ENCODE measurements at regions not wholly inside any gene's neighbourhood (a gene's known extent, or its start where the extent isn't known, plus 50 kb on each side); places are given as distances from the start of the nearest gene placed in this dataset.

GRCh38 chr6:165092881-165093595 lies 216.4 kb downstream of the C6orf118 start:
- Histone ChIP-seq H3K4me3 (ENCODE audit: control insufficient read depth in 1 of 2, extremely low read depth in 1 of 2, low read length in 1 of 2) (no peak overlapping the region), H3K27ac (ENCODE audit: low read length) (no peak overlapping the region), H3K36me3 (ENCODE audit: control insufficient read depth in 2 of 2, extremely low read depth in 1 of 2, insufficient read depth in 1 of 2, low read length in 1 of 2) (no peaks in the 10 kb centered on the region), H3K9me3 (no peaks in the 10 kb centered on the region), H3K27me3 (replicated peaks in 1 of 2; ENCODE audit: control insufficient read depth in 2 of 2, extremely low read depth in 1 of 2, insufficient read depth in 2 of 2, low read length in 1 of 2) (no peaks in the 10 kb centered on the region), H3K4me1 (ENCODE audit: control insufficient read depth in 1 of 2, extremely low read depth in 1 of 2, insufficient read depth in 2 of 2, low read length in 2 of 2) (no peaks in the 10 kb centered on the region)
- H3K27me3 Mint-ChIP-seq = no peaks in the 10 kb centered on the region
- no peak overlapping the region for H3K4me3 Mint-ChIP-seq
- CTCF ChIA-PET = no interaction called here
- DNase-seq = no peak
- no peaks in the 10 kb centered on the region for H3K36me3 Mint-ChIP-seq
- no peak for ATAC-seq (replicated peaks in 1 of 4)
- POLR2A ChIA-PET = no interaction called here
- H3K4me1 Mint-ChIP-seq = no peaks in the 10 kb centered on the region
- 89% methylated on average over 5 of the region's 6 CpGs for WGBS (ENCODE audit: insufficient coverage)
- H3K27ac Mint-ChIP-seq = no peak overlapping the region
- H3K9me3 Mint-ChIP-seq = peaks cover 20 to 22% (median 21%) of the 10 kb centered on the region in 3 donors

GRCh38 chr6:165091121-165091785 lies 218.2 kb downstream of the C6orf118 start:
- DNase-seq (no peak), ATAC-seq (replicated peaks in 1 of 4) (no peak)
- peaks cover 20 to 25% (median 20%) of the 10 kb centered on the region in 3 donors for H3K9me3 Mint-ChIP-seq
- H3K4me3 Mint-ChIP-seq = no peak overlapping the region
- CTCF ChIA-PET = no interaction called here
- no peak overlapping the region for H3K27ac ChIP-seq (ENCODE audit: low read length)
- H3K9me3 ChIP-seq = no peaks in the 10 kb centered on the region
- H3K36me3 ChIP-seq (ENCODE audit: control insufficient read depth in 2 of 2, extremely low read depth in 1 of 2, insufficient read depth in 1 of 2, low read length in 1 of 2) = no peaks in the 10 kb centered on the region
- H3K27me3 ChIP-seq (replicated peaks in 1 of 2; ENCODE audit: control insufficient read depth in 2 of 2, extremely low read depth in 1 of 2, insufficient read depth in 2 of 2, low read length in 1 of 2) = no peaks in the 10 kb centered on the region
- POLR2A ChIA-PET = no interaction called here
- no peak overlapping the region for H3K4me3 ChIP-seq (ENCODE audit: control insufficient read depth in 1 of 2, extremely low read depth in 1 of 2, low read length in 1 of 2)
- WGBS (ENCODE audit: insufficient coverage) = 16% methylated on average over 5 of the region's 8 CpGs
- no peaks in the 10 kb centered on the region for H3K4me1 Mint-ChIP-seq
- no peaks in the 10 kb centered on the region for H3K27me3 Mint-ChIP-seq
- H3K27ac Mint-ChIP-seq = no peak overlapping the region
- no peaks in the 10 kb centered on the region for H3K4me1 ChIP-seq (ENCODE audit: control insufficient read depth in 1 of 2, extremely low read depth in 1 of 2, insufficient read depth in 2 of 2, low read length in 2 of 2)
- H3K36me3 Mint-ChIP-seq = no peaks in the 10 kb centered on the region

- Histone ChIP-seq H3K36me3 (ENCODE audit: control insufficient read depth in 2 of 2, extremely low read depth in 1 of 2, insufficient read depth in 1 of 2, low read length in 1 of 2) (no peaks in the 10 kb centered on the region), H3K27ac (ENCODE audit: low read length) (no peak overlapping the region), H3K4me1 (ENCODE audit: control insufficient read depth in 1 of 2, extremely low read depth in 1 of 2, insufficient read depth in 2 of 2, low read length in 2 of 2) (no peaks in the 10 kb centered on the region), H3K27me3 (replicated peaks in 1 of 2; ENCODE audit: control insufficient read depth in 2 of 2, extremely low read depth in 1 of 2, insufficient read depth in 2 of 2, low read length in 1 of 2) (no peaks in the 10 kb centered on the region), H3K4me3 (ENCODE audit: control insufficient read depth in 1 of 2, extremely low read depth in 1 of 2, low read length in 1 of 2) (no peak overlapping the region), H3K9me3 (no peaks in the 10 kb centered on the region)
- 84% methylated on average over 5 of the region's 8 CpGs for WGBS (ENCODE audit: insufficient coverage)
- peaks cover 16 to 26% (median 20%) of the 10 kb centered on the region in 3 donors for H3K9me3 Mint-ChIP-seq
- ATAC-seq (replicated peaks in 1 of 4) (no peak), DNase-seq (no peak)
- H3K27me3 Mint-ChIP-seq = no peaks in the 10 kb centered on the region
- no peak overlapping the region for H3K4me3 Mint-ChIP-seq
- CTCF ChIA-PET = no interaction called here
- H3K27ac Mint-ChIP-seq = no peak overlapping the region
- POLR2A ChIA-PET = no interaction called here
- no peaks in the 10 kb centered on the region for H3K36me3 Mint-ChIP-seq
- H3K4me1 Mint-ChIP-seq = no peaks in the 10 kb centered on the region
Measured at GRCh38 chr6:165090242-165090641, 219.2 kb downstream of the C6orf118 start.

- H3K4me3 ChIP-seq (ENCODE audit: control insufficient read depth in 1 of 2, extremely low read depth in 1 of 2, low read length in 1 of 2) = no peak overlapping the region
- Mint-ChIP-seq H3K27ac (no peak overlapping the region), H3K4me3 (no peak overlapping the region), H3K27me3 (no peaks in the 10 kb centered on the region), H3K4me1 (no peaks in the 10 kb centered on the region), H3K9me3 (peaks cover 9 to 14% (median 14%) of the 10 kb centered on the region in 3 donors), H3K36me3 (no peaks in the 10 kb centered on the region)
- H3K27ac ChIP-seq (ENCODE audit: low read length) = no peak overlapping the region
- DNase-seq = no peak
- no peaks in the 10 kb centered on the region for H3K4me1 ChIP-seq (ENCODE audit: control insufficient read depth in 1 of 2, extremely low read depth in 1 of 2, insufficient read depth in 2 of 2, low read length in 2 of 2)
- WGBS (ENCODE audit: insufficient coverage) = 89% methylated on average over 1 of the region's 3 CpGs
- ATAC-seq (replicated peaks in 1 of 4) = no peak
- ChIA-PET POLR2A (no interaction called here), CTCF (no interaction called here)
- no peaks in the 10 kb centered on the region for H3K36me3 ChIP-seq (ENCODE audit: control insufficient read depth in 2 of 2, extremely low read depth in 1 of 2, insufficient read depth in 1 of 2, low read length in 1 of 2)
- no peaks in the 10 kb centered on the region for H3K27me3 ChIP-seq (replicated peaks in 1 of 2; ENCODE audit: control insufficient read depth in 2 of 2, extremely low read depth in 1 of 2, insufficient read depth in 2 of 2, low read length in 1 of 2)
- H3K9me3 ChIP-seq = no peaks in the 10 kb centered on the region
Measured at GRCh38 chr6:165086814-165087213, 222.6 kb downstream of the C6orf118 start.

GRCh38 chr6:165082636-165083035 lies 226.8 kb downstream of the C6orf118 start:
- H3K4me3 ChIP-seq (ENCODE audit: control insufficient read depth in 1 of 2, extremely low read depth in 1 of 2, low read length in 1 of 2) = no peak overlapping the region
- ChIA-PET CTCF (interaction anchor here in 1 of 2 donors (0.5 kb wide), 1 partner anchor 30 kb away, joined by 5 read pairs; no protein-coding TSS in a partner anchor), POLR2A (no interaction called here)
- H3K4me1 ChIP-seq (ENCODE audit: control insufficient read depth in 1 of 2, extremely low read depth in 1 of 2, insufficient read depth in 2 of 2, low read length in 2 of 2) = no peaks in the 10 kb centered on the region
- Mint-ChIP-seq H3K36me3 (no peaks in the 10 kb centered on the region), H3K9me3 (peaks cover 3 to 8% (median 4%) of the 10 kb centered on the region in 3 donors), H3K4me3 (no peak overlapping the region), H3K27ac (no peak overlapping the region), H3K4me1 (no peaks in the 10 kb centered on the region), H3K27me3 (no peaks in the 10 kb centered on the region)
- no peak for ATAC-seq (replicated peaks in 1 of 4)
- WGBS (ENCODE audit: insufficient coverage) = 93% methylated on average over 2 of the region's 2 CpGs
- H3K27me3 ChIP-seq (replicated peaks in 1 of 2; ENCODE audit: control insufficient read depth in 2 of 2, extremely low read depth in 1 of 2, insufficient read depth in 2 of 2, low read length in 1 of 2) = no peaks in the 10 kb centered on the region
- H3K9me3 ChIP-seq = no peaks in the 10 kb centered on the region
- no peak overlapping the region for H3K27ac ChIP-seq (ENCODE audit: low read length)
- no peaks in the 10 kb centered on the region for H3K36me3 ChIP-seq (ENCODE audit: control insufficient read depth in 2 of 2, extremely low read depth in 1 of 2, insufficient read depth in 1 of 2, low read length in 1 of 2)
- DNase-seq = no peak

GRCh38 chr6:165081944-165082532 lies 227.4 kb downstream of the C6orf118 start:
- no peaks in the 10 kb centered on the region for H3K4me1 ChIP-seq (ENCODE audit: control insufficient read depth in 1 of 2, extremely low read depth in 1 of 2, insufficient read depth in 2 of 2, low read length in 2 of 2)
- H3K4me1 Mint-ChIP-seq = no peaks in the 10 kb centered on the region
- H3K27ac Mint-ChIP-seq = no peak overlapping the region
- peaks cover 0 to 10% (median 4%) of the 10 kb centered on the region in 3 donors for H3K9me3 Mint-ChIP-seq
- CTCF ChIA-PET = interaction anchor here in 1 of 2 donors (0.5 kb wide), 1 partner anchor 30 kb away, joined by 5 read pairs; no protein-coding TSS in a partner anchor
- POLR2A ChIA-PET = no interaction called here
- no peaks in the 10 kb centered on the region for H3K36me3 ChIP-seq (ENCODE audit: control insufficient read depth in 2 of 2, extremely low read depth in 1 of 2, insufficient read depth in 1 of 2, low read length in 1 of 2)
- no peak for ATAC-seq (replicated peaks in 1 of 4)
- DNase-seq = no peak
- H3K9me3 ChIP-seq = no peaks in the 10 kb centered on the region
- H3K27me3 Mint-ChIP-seq = no peaks in the 10 kb centered on the region
- 69% methylated on average over 8 of the region's 9 CpGs for WGBS (ENCODE audit: insufficient coverage)
- H3K36me3 Mint-ChIP-seq = no peaks in the 10 kb centered on the region
- no peaks in the 10 kb centered on the region for H3K27me3 ChIP-seq (replicated peaks in 1 of 2; ENCODE audit: control insufficient read depth in 2 of 2, extremely low read depth in 1 of 2, insufficient read depth in 2 of 2, low read length in 1 of 2)
- no peak overlapping the region for H3K4me3 Mint-ChIP-seq
- H3K27ac ChIP-seq (ENCODE audit: low read length) = no peak overlapping the region
- H3K4me3 ChIP-seq (ENCODE audit: control insufficient read depth in 1 of 2, extremely low read depth in 1 of 2, low read length in 1 of 2) = no peak overlapping the region

Data from T-cell (primary cell).